ENCODE measurements at regions not wholly inside any gene's neighbourhood (a gene's known extent, or its start where the extent isn't known, plus 50 kb on each side); places are given as distances from the start of the nearest gene placed in this dataset.

DNA sequence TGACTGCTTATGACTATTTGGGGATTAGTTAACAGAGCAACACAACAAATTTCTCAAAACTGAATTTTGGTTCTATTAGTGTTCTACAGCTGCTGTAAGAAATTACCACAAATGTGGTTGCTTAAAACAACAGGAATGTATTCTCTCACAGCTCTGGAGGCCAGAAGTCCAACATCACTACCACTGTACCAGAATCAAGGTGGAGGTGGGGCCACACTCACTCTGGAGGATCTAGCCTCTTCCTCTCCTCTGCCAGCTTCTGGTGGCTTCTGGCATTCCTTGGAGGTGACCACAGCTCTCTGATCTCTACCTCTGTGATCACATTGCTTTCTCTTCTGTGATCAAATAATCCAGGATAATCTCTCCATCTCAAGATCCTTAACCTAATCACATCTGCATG lies 194.7 kb upstream of the BMPER start:
- H3K9ac ChIP-seq (ENCODE audit: insufficient read depth, low read depth, low read length) = no peak overlapping the region
- no peaks in the 10 kb centered on the region for H4K20me1 ChIP-seq (ENCODE audit: insufficient read depth, low read length)
- peaks cover 31% of the 10 kb centered on the region for H3K4me1 ChIP-seq (ENCODE audit: insufficient read depth, low read length)
- H2AFZ ChIP-seq (ENCODE audit: low read length) = no peak overlapping the region
- ChIA-PET POLR2A (no interaction called here), CTCF (ENCODE audit: low intra/inter-chr PET ratio, low total read pairs) (no interaction called here)
- in situ Hi-C loops (cut with HindIII; ENCODE audit: extremely low pct_ligation_motif_present, low pct_unique_long_range_greater_than_20kb) = loop anchor here (25.0 kb wide), 1 partner anchor 523 kb away; no protein-coding TSS in a partner anchor
- H3K9me3 ChIP-seq (ENCODE audit: low read length) = no peaks in the 10 kb centered on the region
- no peak for FAIRE-seq
- H3K4me2 ChIP-seq (ENCODE audit: low read depth, low read length) = no peak overlapping the region
- ATAC-seq = no peak
- no peaks in the 10 kb centered on the region for H3K27me3 ChIP-seq (ENCODE audit: control insufficient read depth in 1 of 2, insufficient read depth in 2 of 2, low read length in 2 of 2)
- BruUV-seq (replicated peaks) = no TSS peak
- no peak overlapping the region for H3K27ac ChIP-seq (ENCODE audit: extremely low read length, insufficient read depth, low read length)
- no peaks in the 10 kb centered on the region for H3K36me3 ChIP-seq (replicated peaks in 1 of 2; ENCODE audit: control insufficient read depth in 1 of 2, insufficient read depth in 2 of 2, low read length in 2 of 2)
- intact Hi-C loops (cut with micrococcal nuclease; ENCODE audit: unreplicated experiment) = no loop called here
- no peak for DNase-seq (ENCODE audit: low spot score)
- H3K4me3 ChIP-seq (replicated peaks in 1 of 3; ENCODE audit: insufficient read depth in 1 of 3, low read depth in 2 of 3, low read length in 3 of 3) = no peak overlapping the region
- H3K79me2 ChIP-seq (ENCODE audit: insufficient read depth, low read length) = no peaks in the 10 kb centered on the region
- TF ChIP-seq NCOR1 (IDR thresholded peaks at IDR 0.05; ENCODE audit: borderline replicate concordance, low read length) (no peak), RXRB (CRISPR knock-in tag; IDR thresholded peaks at IDR 0.05; ENCODE audit: borderline replicate concordance) (no peak), MAFF (IDR thresholded peaks at IDR 0.05; ENCODE audit: low read depth, low read length) (no peak), ZBTB8A (CRISPR knock-in tag; IDR thresholded peaks at IDR 0.05; ENCODE audit: borderline replicate concordance, low read depth) (no peak), EED (CRISPR knock-in tag; IDR thresholded peaks at IDR 0.05) (no peak), KDM5B (CRISPR knock-in tag; IDR thresholded peaks at IDR 0.05; ENCODE audit: borderline replicate concordance) (no peak)
- TF ChIP-seq, protein P1, sequence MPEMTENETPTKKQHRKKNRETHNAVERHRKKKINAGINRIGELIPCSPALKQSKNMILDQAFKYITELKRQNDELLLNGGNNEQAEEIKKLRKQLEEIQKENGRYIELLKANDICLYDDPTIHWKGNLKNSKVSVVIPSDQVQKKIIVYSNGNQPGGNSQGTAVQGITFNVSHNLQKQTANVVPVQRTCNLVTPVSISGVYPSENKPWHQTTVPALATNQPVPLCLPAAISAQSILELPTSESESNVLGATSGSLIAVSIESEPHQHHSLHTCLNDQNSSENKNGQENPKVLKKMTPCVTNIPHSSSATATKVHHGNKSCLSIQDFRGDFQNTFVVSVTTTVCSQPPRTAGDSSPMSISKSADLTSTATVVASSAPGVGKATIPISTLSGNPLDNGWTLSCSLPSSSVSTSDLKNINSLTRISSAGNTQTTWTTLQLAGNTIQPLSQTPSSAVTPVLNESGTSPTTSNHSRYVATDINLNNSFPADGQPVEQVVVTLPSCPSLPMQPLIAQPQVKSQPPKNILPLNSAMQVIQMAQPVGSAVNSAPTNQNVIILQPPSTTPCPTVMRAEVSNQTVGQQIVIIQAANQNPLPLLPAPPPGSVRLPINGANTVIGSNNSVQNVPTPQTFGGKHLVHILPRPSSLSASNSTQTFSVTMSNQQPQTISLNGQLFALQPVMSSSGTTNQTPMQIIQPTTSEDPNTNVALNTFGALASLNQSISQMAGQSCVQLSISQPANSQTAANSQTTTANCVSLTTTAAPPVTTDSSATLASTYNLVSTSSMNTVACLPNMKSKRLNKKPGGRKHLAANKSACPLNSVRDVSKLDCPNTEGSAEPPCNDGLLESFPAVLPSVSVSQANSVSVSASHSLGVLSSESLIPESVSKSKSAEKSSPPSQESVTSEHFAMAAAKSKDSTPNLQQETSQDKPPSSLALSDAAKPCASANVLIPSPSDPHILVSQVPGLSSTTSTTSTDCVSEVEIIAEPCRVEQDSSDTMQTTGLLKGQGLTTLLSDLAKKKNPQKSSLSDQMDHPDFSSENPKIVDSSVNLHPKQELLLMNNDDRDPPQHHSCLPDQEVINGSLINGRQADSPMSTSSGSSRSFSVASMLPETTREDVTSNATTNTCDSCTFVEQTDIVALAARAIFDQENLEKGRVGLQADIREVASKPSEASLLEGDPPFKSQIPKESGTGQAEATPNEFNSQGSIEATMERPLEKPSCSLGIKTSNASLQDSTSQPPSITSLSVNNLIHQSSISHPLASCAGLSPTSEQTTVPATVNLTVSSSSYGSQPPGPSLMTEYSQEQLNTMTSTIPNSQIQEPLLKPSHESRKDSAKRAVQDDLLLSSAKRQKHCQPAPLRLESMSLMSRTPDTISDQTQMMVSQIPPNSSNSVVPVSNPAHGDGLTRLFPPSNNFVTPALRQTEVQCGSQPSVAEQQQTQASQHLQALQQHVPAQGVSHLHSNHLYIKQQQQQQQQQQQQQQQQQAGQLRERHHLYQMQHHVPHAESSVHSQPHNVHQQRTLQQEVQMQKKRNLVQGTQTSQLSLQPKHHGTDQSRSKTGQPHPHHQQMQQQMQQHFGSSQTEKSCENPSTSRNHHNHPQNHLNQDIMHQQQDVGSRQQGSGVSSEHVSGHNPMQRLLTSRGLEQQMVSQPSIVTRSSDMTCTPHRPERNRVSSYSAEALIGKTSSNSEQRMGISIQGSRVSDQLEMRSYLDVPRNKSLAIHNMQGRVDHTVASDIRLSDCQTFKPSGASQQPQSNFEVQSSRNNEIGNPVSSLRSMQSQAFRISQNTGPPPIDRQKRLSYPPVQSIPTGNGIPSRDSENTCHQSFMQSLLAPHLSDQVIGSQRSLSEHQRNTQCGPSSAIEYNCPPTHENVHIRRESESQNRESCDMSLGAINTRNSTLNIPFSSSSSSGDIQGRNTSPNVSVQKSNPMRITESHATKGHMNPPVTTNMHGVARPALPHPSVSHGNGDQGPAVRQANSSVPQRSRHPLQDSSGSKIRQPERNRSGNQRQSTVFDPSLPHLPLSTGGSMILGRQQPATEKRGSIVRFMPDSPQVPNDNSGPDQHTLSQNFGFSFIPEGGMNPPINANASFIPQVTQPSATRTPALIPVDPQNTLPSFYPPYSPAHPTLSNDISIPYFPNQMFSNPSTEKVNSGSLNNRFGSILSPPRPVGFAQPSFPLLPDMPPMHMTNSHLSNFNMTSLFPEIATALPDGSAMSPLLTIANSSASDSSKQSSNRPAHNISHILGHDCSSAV (CRISPR knock-in tag; IDR thresholded peaks at IDR 0.05; ENCODE audit: borderline replicate concordance) = no peak

Measured in HepG2 (cell line).